GM23338 (cell line): ENCODE measurements at regions not wholly inside any gene's neighbourhood (a gene's known extent, or its start where the extent isn't known, plus 50 kb on each side); places are given as distances from the start of the nearest gene placed in this dataset.

Experiments
- ATAC-seq: fragments of 200-7000 bp; cut with Tn5 transposase; 3 replicates; pipeline ENCODE4 v1.9.1; 2020
- DNase-seq: peaks from one replicate; pipeline ENCODE4 v3.0.0-alpha.2; 2015; ENCODE audit warnings: low spot score
- H2AFZ ChIP-seq: fragments of 200-600 bp; sonication (generic); 2 replicates; pipeline ENCODE4 v1.8.0; 2016; ENCODE audit warnings: antibody characterized with exemption, mild to moderate bottlenecking, moderate library complexity
- H3F3A ChIP-seq: fragments of 200-600 bp; sonication (generic); replicated peaks from 2 replicates; pipeline ENCODE4 v1.8.0; 2017; ENCODE audit warnings: antibody characterized with exemption, mixed run types, low read depth
- H3K27ac ChIP-seq: fragments of 200-600 bp; sonication (generic); 2 replicates; pipeline ENCODE4 v1.6.1; 2016; ENCODE audit warnings: low read depth
- H3K27me3 ChIP-seq: fragments of 200-600 bp; sonication (generic); 2 replicates; pipeline ENCODE4 v1.8.0; 2016; ENCODE audit warnings: mild to moderate bottlenecking, mixed run types, moderate library complexity; ENCODE audit not compliant: insufficient read depth
- H3K36me3 ChIP-seq: fragments of 200-600 bp; sonication (generic); 2 replicates; pipeline ENCODE4 v1.8.0; 2016; ENCODE audit warnings: mild to moderate bottlenecking; ENCODE audit not compliant: insufficient read depth
- H3K4me1 ChIP-seq: fragments of 200-600 bp; sonication (generic); 2 replicates; pipeline ENCODE4 v1.8.0; 2016; ENCODE audit warnings: mild to moderate bottlenecking, moderate library complexity; ENCODE audit not compliant: insufficient read depth
- H3K4me2 ChIP-seq: fragments of 200-600 bp; sonication (generic); 2 replicates; pipeline ENCODE4 v1.7.1; 2017; ENCODE audit warnings: mixed run types
- H3K4me3 ChIP-seq: fragments of 200-600 bp; sonication (generic); 2 replicates; pipeline ENCODE4 v1.6.1; 2016; ENCODE audit warnings: mixed run types
- H3K79me2 ChIP-seq: fragments of 200-600 bp; sonication (generic); replicated peaks from 2 replicates; pipeline ENCODE4 v1.8.0; 2017; ENCODE audit warnings: mild to moderate bottlenecking; ENCODE audit not compliant: insufficient read depth
- H3K9me2 ChIP-seq: fragments of 200-600 bp; sonication (generic); 2 replicates; pipeline ENCODE4 v1.8.0; 2017; ENCODE audit not compliant: insufficient read depth
- H4K20me1 ChIP-seq: fragments of 200-600 bp; sonication (generic); replicated peaks from 2 replicates; pipeline ENCODE4 v1.8.0; 2017; ENCODE audit warnings: mild to moderate bottlenecking; ENCODE audit not compliant: insufficient read depth
- H3K27ac Mint-ChIP-seq: 2 replicates; pipeline ENCODE4 v1.8.0; 2020; ENCODE audit warnings: inconsistent platforms, mild to moderate bottlenecking, moderate library complexity, mixed read lengths
- H3K27me3 Mint-ChIP-seq: 3 replicates; pipeline ENCODE4 v1.8.0; 2022; ENCODE audit warnings: low read depth, mild to moderate bottlenecking, moderate library complexity, mixed read lengths, inconsistent platforms; ENCODE audit not compliant: insufficient read depth, poor library complexity
- H3K36me3 Mint-ChIP-seq: 3 replicates; pipeline ENCODE4 v1.8.0; 2021; ENCODE audit warnings: low read depth, mild to moderate bottlenecking, inconsistent platforms, moderate library complexity, mixed read lengths
- H3K4me1 Mint-ChIP-seq: 3 replicates; pipeline ENCODE4 v1.8.0; 2020; ENCODE audit warnings: mild to moderate bottlenecking, inconsistent platforms, mixed read lengths
- H3K4me3 Mint-ChIP-seq: 3 replicates; pipeline ENCODE4 v1.8.0; 2021; ENCODE audit warnings: moderate library complexity, mild to moderate bottlenecking, inconsistent platforms, mixed read lengths
- H3K9me3 Mint-ChIP-seq: 3 replicates; pipeline ENCODE4 v1.8.0; 2020; ENCODE audit warnings: moderate library complexity, mild to moderate bottlenecking, inconsistent platforms, mixed read lengths
- CTCF ChIP-seq, 2 experiments: fragments of 200-600 bp in 1 of 2; sonication (generic) in 1 of 2; conservative IDR thresholded peaks; 2 replicates each; pipeline versions ENCODE4 v1.5.1 to v1.6.1; 2016 to 2017; ENCODE audit warnings: antibody characterized with exemption in 2 of 2, low read depth in 2 of 2, mild to moderate bottlenecking in 2 of 2, moderate library complexity in 1 of 2
- ETS1 ChIP-seq: IDR thresholded peaks from 2 replicates; pipeline ENCODE4 v1.6.1; 2016; ENCODE audit warnings: antibody characterized with exemption
- EZH2phosphoT487 ChIP-seq: fragments of 200-600 bp; sonication (generic); IDR thresholded peaks from one replicate; pipeline ENCODE4 v1.8.1; 2018; ENCODE audit warnings: antibody characterized with exemption; ENCODE audit not compliant: unreplicated experiment
- NANOG ChIP-seq: IDR thresholded peaks from 2 replicates; pipeline ENCODE4 v1.6.1; 2016; ENCODE audit warnings: antibody characterized with exemption, borderline replicate concordance
- POLR2AphosphoS5 ChIP-seq: IDR thresholded peaks from 2 replicates; pipeline ENCODE4 v1.6.1; 2016; ENCODE audit warnings: antibody characterized with exemption, low read depth
- ZNF114 ChIP-seq: fragments of 250-450 bp; sonication (Bioruptor Pico); IDR thresholded peaks from 2 replicates; pipeline ENCODE4 v1.5.0; 2020; ENCODE audit warnings: mild to moderate bottlenecking, moderate library complexity
- ZNF331 ChIP-seq: fragments of 250-450 bp; sonication (Bioruptor Pico); IDR thresholded peaks from 2 replicates; pipeline ENCODE4 v1.5.0; 2020; ENCODE audit warnings: low read depth, mild to moderate bottlenecking, moderate library complexity
- ZNF462 ChIP-seq: fragments of 250-450 bp; sonication (Bioruptor Pico); IDR thresholded peaks from 2 replicates; pipeline ENCODE4 v1.5.0; 2020; ENCODE audit warnings: mild to moderate bottlenecking, moderate library complexity

- Mint-ChIP-seq H3K4me1 (peaks cover 2% of the 10 kb centered on the region; the same call in 1 of the 3 replicates), H3K9me3 (no peaks in the 10 kb centered on the region), H3K36me3 (no peaks in the 10 kb centered on the region), H3K27me3 (peaks cover 8% of the 10 kb centered on the region), H3K27ac (no peak overlapping the region), H3K4me3 (no peak overlapping the region)
- H3K4me1 ChIP-seq, result no peaks in the 10 kb centered on the region
- H3K4me2 ChIP-seq, result no peak overlapping the region
- no peak overlapping the region for H2AFZ ChIP-seq
- H3F3A ChIP-seq, result no peaks in the 10 kb centered on the region
- no peaks in the 10 kb centered on the region for H3K27me3 ChIP-seq
- no peaks in the 10 kb centered on the region for H4K20me1 ChIP-seq
- H3K36me3 ChIP-seq, result no peaks in the 10 kb centered on the region
- H3K4me3 ChIP-seq, result no peak overlapping the region
- no peak for TF ChIP-seq ZNF331 (CRISPR knock-in tag)
- H3K27ac ChIP-seq, result no peak overlapping the region
- DNase-seq, result peak; percentile 25
- H3K79me2 ChIP-seq, result no peaks in the 10 kb centered on the region
- no peaks in the 10 kb centered on the region for H3K9me2 ChIP-seq
- ATAC-seq, result peak; percentile 74
Measured at GRCh38 chr6:40887079-40887791, 151.8 kb downstream of the UNC5CL start.

- DNase-seq (no peak), ATAC-seq (no peak)
- Histone ChIP-seq H3K4me3 (no peak overlapping the region), H3K4me1 (no peaks in the 10 kb centered on the region), H3K4me2 (no peak overlapping the region), H4K20me1 (no peaks in the 10 kb centered on the region), H2AFZ (no peak overlapping the region), H3K27ac (no peak overlapping the region), H3F3A (no peaks in the 10 kb centered on the region), H3K79me2 (no peaks in the 10 kb centered on the region), H3K9me2 (no peaks in the 10 kb centered on the region), H3K36me3 (no peaks in the 10 kb centered on the region), H3K27me3 (no peaks in the 10 kb centered on the region)
- H3K27ac Mint-ChIP-seq, result no peak overlapping the region
- no peaks in the 10 kb centered on the region for H3K9me3 Mint-ChIP-seq
- H3K36me3 Mint-ChIP-seq, result no peaks in the 10 kb centered on the region
- H3K27me3 Mint-ChIP-seq, result peaks cover 6% of the 10 kb centered on the region
- 0 out of 3 replicates have a peak, but pooled peaks cover 2% of the 10 kb centered on the region for H3K4me1 Mint-ChIP-seq
- H3K4me3 Mint-ChIP-seq, result no peak overlapping the region
- no peak for TF ChIP-seq NANOG
- no peak for TF ChIP-seq ETS1
- no peak for TF ChIP-seq EZH2phosphoT487
- TF ChIP-seq ZNF462 (CRISPR knock-in tag), result no peak
- no peak for TF ChIP-seq POLR2AphosphoS5
- no peak for TF ChIP-seq ZNF114 (CRISPR knock-in tag)
- TF ChIP-seq CTCF (conservative IDR thresholded peaks at IDR 0.05; ENCODE audit: low read depth in 2 of 2), result no peak
Measured at GRCh38 chr6:40885139-40885774, 153.8 kb downstream of the UNC5CL start.
